ENCODE measurements at regions not wholly inside any gene's neighbourhood (a gene's known extent, or its start where the extent isn't known, plus 50 kb on each side); places are given as distances from the start of the nearest gene placed in this dataset.

DNA sequence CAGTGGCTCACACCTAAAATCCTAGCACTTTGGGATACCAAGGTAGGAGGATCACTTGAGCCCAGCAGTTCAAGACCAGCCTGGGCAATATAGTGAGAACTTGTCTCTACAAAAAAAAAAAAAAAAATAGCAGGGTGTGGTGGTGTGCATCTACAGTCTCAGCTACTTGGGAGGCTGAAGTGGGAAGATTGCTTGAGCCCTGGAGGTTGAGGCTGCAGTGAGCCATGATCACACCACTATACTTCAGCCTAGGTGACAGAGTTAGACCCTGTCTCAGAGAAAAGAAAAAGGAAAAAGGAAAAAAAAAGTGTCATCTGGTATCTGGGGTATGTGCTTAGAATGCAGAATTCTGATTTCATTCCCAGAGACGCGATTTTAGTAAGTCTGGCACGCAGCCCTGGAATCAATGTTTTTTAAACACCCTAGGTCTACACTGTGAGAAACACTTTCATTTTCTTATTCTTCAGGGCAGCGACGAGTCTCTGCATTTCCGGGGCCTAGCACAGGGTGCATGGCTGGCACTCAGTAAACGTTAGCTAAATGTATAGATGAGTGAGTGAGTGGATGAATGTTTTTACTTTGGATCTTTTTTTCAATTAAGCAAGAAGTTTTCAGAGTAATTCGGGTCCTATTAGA lies 243.8 kb upstream of the PWP1 start:
- DNase-seq (ENCODE audit: low spot score) = no peak

DNA sequence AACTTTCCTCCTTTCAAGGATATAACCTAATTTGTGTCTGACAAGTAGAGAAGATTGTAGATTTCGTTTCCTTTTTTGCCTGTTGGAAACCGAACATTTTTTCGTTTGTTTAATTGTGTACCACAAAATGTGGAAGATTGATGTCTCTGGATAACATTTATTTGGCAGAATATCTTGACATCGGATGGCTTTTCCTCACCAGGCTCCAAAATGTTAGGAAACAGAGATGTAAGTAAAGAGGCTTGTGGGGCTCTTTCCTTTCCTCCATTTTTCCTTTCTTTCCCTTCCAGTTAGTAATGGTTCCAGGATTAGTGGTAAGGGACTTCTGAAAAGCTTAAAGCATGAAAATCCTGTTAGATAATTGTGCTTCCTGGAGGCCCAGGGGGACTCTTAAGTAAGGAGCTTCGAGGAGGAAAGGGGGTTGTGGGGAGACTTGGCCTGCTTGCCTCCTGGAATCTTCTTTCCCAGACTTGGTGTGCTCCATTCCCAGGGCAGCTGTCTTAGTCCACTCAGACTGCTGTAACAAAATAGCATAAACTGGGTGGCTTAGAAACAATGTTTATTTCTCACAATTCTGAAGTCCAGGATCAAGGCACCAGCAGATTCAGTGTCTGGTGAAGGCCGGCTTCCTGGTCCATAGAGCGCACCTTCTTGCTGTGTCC lies 243.1 kb upstream of the PWP1 start:
- no peak for DNase-seq (ENCODE audit: low spot score)

DNA sequence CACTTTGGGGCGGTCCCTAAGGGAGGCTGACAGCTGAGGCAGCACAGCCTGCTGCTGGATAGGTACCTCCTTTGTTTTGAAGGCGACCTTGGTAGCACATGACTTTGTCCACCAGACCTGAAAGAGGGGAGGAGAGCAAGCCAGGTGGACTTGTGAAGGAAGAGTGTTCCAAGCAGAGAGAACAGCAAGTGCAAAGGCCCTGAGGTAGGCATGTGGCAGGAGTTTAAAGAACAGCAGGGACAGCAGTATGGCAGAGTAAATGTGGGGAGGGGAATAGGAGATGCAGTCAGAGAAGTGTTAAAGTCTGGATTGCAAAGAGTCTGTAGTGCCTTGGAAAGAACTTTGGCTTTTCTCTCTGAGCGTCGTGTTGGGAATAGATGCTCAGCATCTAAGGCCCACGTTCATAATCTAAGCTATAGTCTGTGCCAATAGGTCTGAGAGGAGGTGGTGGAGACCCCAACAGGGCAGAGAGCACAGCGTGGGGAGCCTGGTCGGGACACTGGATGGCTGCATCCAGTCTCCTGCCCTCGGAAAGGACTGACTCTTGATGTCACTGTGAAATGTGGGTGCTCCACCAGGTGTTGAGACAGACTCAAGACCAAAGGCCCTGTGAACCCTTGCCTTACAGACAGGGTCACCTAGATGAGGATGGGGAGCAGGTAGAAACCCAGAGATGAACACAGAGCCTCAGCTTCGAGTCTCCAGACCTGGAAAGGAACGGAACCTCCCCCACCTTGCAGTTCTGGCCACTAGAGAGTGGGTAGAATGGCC lies 242.1 kb upstream of the PWP1 start:
- no peak for DNase-seq (ENCODE audit: low spot score)

DNA sequence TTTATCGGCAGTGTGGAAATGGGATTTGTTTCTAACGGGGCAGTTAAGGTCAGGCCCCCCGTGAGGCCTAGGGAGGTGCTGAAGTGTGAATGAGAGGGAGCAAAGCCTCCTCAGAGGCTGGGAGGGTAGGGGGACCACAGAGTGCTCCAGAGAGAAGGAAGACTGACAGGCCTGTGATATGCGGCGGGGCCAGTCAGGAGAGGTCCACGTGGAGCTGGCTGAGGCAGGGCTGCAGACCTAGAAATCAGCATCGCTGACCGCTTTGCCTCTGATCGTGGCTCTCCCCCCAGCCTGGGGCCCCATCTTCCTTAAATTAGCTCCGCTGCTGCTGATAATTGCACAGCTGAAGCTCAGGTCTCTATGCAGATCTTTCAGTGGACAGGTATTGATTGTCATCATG lies 240.8 kb upstream of the PWP1 start:
- no peak for DNase-seq (ENCODE audit: low spot score)

DNA sequence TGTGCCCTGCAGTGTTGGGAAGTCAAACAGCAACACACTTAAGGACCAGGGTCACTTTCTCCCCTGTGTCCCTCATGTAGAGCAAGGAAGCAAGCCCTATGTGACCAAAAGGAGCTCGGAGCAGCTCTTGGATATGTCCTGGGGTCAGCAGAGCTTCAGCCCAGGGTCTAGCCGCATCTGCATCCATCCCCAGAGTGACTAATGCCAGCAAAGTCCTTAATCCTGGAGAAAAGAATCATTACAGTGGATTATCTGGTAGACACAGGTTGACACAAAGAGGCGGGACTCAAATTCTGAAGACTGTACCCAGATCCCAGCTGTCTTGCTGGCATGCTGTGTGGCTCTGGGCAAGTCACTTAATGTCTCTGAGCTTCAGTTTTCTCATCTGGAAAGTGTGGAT lies 239.1 kb upstream of the PWP1 start:
- no peak for DNase-seq (ENCODE audit: low spot score)

DNA sequence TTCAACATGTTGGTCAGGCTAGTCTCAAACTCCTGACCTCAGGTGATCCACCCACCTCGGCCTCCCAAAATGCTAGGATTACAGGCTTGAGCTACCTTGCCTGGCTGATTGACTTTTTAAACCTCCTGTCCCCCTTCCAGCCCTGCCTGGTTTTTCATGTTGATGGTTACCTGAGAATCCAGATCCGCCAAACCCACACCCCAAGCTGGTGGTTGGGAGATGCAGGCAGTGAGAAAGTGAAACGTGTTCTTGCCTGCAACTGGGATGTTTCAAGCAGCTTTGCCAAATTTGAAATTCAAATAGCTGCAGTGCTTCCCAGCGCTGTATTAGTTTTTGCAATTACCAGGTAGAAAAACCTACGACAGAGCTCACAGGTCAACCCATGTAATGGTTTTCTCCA lies 238.3 kb upstream of the PWP1 start:
- DNase-seq (ENCODE audit: low spot score) = no peak

DNA sequence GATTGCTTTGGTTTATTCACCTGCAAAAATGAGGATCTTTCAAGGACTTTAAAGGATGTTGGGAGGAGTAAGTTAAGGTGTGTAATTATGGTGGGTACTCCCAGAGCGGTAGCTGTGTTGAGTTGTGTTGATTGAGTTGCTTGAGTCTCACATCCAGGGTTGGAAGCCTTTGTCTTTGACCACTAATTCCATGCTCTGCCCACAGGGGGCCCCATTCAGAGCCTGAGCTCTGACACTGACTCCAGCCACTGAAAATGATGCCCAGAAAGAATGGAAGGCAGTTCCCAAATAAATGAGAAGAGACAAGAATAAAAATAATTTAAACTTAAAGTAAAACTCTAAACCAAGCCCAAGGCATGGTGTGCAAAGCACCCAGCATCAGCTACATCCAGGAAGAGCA lies 237.4 kb upstream of the PWP1 start:
- DNase-seq (ENCODE audit: low spot score) = no peak

DNA sequence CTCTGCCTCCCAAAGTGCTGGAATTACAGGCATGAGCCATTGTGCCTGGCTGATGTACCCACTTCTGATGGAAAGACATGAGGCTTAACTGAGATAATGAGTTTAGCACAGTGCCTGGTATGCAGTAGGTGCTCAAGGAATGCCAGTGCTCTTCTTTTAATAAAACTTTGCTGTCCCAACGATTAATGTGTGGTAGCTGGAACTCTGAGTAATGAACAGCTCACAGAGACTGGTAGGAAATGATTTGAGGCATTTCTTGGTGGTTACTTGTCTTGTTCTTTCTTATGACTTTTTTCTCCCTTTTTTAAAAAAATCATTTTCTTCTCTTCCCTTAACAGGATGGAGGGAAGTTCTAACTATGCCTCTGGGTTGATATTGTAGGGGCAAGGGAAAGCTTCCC lies 235.7 kb upstream of the PWP1 start:
- DNase-seq (ENCODE audit: low spot score) = no peak

DNA sequence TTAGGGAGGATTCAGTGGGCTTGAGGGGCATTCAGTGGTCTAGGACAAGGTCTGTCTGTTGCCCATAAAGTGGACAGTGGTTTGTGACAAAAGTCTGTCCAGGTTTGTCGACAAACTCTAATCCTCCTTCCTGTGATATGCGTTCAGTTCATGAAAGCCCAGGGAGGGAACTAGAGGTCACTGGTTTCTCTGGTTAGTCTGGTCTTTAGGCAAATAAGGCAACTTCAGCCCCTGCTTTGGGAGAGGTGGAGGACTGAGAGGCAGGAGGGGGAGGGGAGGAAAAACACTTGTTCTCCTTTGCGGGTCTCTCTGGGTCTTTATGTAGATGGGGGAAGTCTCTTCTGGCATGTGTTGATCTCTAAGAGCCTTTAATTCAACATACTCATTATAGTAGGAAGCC lies 235.1 kb upstream of the PWP1 start:
- no peak for DNase-seq (ENCODE audit: low spot score)

DNA sequence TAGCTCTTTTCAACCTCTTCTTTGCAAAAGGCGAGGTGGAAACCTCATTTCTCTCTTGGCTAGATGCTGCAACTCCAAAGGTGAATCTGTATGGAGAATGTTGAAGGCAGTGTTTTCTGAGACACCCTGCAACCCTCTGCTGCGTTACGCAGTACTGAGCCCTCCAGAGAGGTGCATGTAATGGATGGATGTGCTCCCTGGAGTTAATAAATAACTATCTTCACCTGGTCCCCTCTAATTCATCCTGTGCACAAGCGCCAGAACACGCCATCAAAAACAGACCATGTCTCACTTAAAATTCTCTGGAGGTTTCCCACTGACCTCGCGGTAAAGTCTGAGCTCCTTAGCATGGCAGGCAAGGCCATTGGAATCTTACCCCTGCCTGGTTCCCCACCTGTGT lies 234.4 kb upstream of the PWP1 start:
- DNase-seq (ENCODE audit: low spot score) = no peak

DNA sequence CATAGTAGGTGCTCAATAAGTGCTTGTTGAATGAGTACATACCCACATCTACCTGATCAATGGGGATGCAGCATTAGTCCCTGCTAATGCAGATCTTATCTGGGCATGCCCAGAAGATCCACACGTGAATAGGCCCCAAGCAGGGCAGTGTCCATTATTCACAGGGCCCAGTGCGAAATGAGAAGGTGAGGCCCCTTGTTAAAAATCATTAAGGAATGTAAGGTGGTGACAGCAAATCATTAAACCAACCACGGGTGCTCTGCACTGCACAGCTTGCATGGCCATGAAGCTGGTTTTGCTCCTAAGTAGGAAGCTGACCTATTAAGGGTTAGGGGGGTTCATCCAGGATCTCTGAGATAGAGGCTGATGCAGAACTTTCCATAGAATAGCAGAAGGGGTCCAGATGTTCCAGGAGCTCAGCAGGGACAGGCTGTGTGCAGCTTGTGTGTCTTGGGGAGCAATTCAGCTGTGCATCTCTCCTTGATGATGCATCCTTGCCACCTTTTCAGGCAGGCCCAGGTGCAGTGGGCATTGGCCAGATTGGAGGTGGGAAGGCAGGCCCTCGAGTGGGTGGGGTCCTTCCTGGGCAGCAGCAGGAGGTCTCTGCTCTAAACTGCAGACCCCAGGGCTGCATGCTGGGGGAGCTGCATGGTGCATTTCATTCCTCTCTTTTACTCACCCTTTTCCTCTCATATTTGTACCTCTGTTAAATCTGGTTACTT lies 231.3 kb upstream of the PWP1 start:
- no peak for DNase-seq (ENCODE audit: low spot score)

DNA sequence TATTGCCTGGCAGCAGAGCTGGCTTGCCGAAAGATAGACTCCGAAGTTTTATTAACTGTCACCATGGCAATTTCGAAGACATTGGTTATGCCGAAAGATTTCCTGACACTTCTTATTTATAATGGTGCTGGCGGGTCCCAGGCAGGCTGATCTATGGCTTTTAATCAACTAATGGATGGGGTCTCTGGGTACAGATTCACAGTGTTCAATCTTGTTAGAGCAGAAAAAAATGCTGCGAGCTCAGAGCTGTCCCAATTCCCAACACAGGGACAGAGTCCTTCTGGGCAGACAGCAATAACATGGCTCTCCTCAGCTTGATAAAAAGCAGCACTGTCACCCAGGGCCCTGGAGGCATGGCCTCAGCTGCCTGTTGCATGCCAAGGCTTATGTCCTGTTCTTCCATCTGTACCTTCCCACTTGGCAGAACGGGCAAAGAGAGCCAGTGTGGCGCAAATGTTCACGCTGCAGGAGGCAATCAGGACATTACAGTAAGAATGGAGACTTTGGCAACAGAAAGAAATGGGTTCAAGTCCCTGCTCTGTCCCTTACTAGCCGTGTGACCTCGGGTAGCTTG lies 228.2 kb upstream of the PWP1 start:
- no peak for DNase-seq (ENCODE audit: low spot score)

DNA sequence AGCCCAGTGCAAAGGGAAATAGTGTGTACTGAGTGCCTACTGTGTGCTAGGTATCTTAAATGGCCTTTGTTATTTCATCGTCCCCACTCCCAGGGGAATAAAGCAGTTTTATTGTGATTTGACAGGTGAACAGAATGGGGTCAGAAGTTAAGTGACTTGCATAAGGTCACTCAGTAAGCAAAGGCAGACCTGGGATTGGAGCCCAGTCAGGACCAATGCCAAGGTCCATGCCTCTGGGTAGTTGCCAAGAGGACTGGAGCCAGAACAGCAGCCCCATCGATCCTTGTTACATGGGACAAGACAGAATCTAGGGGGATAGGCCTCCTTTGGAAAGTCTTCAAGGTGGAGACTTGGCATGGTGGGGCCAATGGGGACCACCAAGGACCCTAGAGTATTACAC lies 227.4 kb upstream of the PWP1 start:
- no peak for DNase-seq (ENCODE audit: low spot score)

DNA sequence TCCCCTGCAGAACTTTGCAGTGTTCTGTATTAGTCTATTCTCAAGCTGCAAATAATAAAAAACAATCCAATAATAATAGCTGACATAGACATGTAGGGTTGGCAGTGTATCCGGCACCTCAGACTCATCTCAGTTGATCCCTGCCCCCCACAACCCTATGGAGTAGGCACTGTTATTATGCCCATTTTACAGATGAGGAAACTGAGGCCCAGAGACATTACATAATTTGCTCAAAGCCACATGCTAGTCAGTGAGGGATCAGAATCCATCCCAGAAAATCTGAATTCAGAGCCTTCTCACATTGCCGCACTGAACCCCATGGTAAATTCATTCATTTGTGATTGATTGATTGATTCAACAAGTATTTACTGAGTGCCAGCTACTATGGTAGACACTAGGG lies 226.6 kb upstream of the PWP1 start:
- no peak for DNase-seq (ENCODE audit: low spot score)

DNA sequence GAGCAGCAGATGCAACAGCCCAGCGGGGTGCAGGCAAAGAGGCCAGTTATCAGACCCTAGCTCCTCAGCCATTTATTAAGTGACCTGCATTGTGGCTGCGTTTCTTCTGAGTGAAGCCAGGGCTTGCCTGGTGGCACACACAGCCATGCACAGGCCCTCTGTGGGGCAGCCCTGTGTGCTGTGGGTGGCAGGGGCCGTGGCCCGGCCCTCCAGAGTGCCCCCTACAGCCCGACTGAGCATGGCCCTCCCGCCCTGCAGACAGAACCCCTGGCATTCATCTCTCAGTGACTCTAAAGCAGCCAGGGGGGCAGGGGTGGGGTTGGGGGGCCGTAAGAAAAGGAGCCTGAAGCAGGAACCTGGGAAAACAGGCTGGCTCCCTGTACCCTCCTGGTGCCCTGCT lies 226.0 kb upstream of the PWP1 start:
- DNase-seq (ENCODE audit: low spot score) = no peak

DNA sequence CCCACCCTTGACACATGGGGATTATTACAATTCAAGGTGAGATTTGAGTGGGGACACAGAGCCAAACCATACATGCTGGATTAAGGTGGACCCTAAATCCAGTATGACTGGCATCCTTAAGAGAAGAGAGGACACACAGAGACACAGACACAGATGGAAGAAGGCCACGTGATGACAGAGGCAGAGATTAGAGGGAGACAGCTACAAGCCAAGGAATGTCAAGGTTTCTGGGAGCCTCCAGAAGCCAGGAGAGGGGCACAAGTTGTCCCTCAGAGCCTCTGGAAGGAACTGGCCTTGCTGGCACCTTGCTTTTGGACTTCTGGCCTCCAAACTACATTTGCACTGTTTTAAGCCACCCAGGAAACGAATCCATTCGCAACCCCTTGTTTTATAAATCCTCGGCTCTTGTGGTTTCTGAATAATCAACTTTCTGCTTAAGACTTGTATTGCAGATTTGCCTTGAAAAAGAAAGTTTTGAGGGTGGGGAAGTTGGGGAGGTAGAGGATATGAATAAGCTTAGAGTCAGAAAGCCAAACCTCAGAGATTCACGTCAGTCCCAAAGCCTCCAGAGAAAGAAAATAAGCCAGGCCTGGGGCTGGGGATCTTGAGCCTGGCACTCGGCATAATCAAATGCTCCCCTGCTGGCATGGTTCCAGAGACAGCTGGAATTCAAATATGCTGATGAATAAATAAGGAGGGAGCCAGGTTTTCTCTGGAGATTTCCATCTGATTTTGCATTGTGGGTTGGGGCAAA lies 224.2 kb upstream of the PWP1 start:
- no peak for DNase-seq (ENCODE audit: low spot score)

DNA sequence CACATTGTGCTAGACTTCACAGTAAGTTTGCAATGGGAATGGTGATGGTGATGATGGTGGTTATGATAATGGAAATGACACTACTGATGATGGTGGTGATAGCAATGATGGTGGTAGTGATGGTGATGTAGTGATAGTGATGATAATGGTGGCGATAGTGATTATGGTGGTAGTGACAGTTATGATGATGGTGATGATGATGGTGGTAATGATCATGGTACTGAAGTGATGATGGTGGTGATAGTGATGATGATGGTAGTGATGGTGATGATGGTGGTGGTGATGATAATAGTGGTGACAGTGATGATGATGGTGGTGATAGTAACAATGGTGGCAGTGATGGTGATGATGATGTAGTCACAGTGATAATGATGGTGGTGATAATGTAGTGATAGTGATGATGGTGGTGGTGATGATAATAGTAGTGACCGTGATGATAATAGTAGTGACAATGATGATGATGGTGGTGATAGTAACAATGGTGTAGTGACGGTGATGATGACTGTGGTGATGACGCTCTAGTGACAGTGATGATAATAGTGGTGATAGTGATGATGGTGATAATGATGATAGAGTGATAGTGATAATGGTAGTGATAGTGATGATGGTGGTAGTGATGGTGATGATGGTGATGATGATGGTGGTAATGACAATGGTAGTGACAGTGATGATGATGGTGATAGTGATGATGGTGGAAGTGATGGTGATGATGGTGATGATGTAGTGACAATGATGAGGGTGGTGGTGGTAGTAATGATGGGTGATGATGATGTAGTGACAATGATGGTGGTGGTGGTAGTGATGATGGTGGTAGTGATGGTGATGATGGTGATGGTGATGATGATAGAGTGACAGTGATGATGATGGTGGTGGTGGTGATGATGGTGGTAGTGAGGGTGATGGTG lies 222.9 kb upstream of the PWP1 start:
- no peak for DNase-seq (ENCODE audit: low spot score)

DNA sequence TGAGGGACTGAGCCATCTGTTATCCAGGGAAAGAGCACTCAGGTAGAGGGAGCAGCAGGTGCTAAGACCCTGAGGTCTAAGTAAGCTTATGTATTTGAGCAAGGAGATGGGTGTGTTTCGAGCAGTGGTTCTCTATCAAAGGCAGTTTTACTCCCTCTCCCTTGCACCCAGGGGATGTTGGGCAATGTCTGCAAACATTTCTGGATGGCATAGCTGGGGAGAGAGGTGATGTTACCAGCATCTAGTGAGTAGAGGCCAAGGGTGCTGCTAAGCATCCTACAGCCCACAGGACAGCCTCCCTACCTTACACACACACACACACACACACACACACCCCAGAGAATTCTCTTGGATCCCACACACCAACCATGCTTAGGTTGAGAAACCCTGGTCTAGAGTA lies 221.0 kb upstream of the PWP1 start:
- no peak for DNase-seq (ENCODE audit: low spot score)

DNA sequence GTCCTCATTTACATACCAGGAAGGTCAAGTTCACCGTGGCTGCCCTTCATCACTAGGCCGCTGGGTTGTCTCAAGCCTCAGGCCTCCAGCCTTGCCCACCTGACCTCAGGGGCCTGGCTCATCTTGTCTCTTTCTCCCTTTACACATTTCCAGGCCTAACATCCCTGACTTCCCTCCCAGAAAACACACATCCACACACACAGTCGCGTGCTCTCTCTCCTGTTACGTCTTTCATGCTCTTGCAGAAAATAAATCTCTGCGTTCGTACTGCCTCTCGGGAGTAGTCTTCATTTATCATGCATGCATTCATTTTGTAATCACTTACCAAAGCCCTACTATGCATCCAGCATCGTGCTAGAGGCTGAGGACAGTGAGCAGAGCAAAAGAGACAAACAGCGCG lies 220.0 kb upstream of the PWP1 start:
- no peak for DNase-seq (ENCODE audit: low spot score)

DNA sequence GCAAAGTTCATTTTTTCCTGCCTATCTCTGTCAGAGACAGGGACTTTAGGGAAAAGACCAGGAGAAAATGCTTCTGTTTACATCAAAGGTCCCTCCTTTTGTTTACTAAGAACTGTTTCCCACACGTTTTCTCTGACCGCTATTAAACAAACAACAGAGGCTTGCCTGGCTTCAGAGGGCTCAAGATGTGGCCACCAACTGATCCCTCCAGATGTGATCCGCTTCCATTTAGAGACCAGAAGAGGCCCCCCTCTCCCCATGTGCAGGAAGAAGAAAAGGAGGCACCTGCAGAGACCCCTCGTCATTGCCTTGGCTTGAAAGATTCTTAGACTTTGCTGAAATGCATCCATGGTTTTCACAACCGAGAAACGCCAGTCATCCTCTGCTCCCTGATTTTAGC lies 217.9 kb upstream of the PWP1 start:
- no peak for DNase-seq (ENCODE audit: low spot score)
